AG09309 (cell line): ENCODE measurements at regions not wholly inside any gene's neighbourhood (a gene's known extent, or its start where the extent isn't known, plus 50 kb on each side); places are given as distances from the start of the nearest gene placed in this dataset.
"Not testable (repeated sequence)": the region's sequence is repeated elsewhere in the genome, so short reads cannot be mapped to it uniquely, and the experiment has no call there.

Experiments
- DNase-seq: peaks from one replicate; pipeline ENCODE4 v3.0.0-alpha.2; 2010; ENCODE audit warnings: low read depth
- H3K4me3 ChIP-seq: 2 replicates; pipeline ENCODE4 v1.5.1; 2011; ENCODE audit warnings: mild to moderate bottlenecking, low read depth, low read length, moderate library complexity; ENCODE audit not compliant: control insufficient read depth
- TF ChIP-seq, protein P1 (sequence below): IDR thresholded peaks from 2 replicates; pipeline ENCODE4 v1.5.1; 2011; ENCODE audit warnings: mild to moderate bottlenecking, low read depth, low read length, inconsistent platforms; ENCODE audit not compliant: insufficient read depth, control insufficient read depth; ENCODE audit errors: missing control alignments

GRCh38 chr10:81603106-81603620, 271.8 kb upstream of the NRG3 start:
- TF ChIP-seq, protein P1, sequence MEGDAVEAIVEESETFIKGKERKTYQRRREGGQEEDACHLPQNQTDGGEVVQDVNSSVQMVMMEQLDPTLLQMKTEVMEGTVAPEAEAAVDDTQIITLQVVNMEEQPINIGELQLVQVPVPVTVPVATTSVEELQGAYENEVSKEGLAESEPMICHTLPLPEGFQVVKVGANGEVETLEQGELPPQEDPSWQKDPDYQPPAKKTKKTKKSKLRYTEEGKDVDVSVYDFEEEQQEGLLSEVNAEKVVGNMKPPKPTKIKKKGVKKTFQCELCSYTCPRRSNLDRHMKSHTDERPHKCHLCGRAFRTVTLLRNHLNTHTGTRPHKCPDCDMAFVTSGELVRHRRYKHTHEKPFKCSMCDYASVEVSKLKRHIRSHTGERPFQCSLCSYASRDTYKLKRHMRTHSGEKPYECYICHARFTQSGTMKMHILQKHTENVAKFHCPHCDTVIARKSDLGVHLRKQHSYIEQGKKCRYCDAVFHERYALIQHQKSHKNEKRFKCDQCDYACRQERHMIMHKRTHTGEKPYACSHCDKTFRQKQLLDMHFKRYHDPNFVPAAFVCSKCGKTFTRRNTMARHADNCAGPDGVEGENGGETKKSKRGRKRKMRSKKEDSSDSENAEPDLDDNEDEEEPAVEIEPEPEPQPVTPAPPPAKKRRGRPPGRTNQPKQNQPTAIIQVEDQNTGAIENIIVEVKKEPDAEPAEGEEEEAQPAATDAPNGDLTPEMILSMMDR, result no peak
- no peak overlapping the region for H3K4me3 ChIP-seq
- no peak for DNase-seq

DNA sequence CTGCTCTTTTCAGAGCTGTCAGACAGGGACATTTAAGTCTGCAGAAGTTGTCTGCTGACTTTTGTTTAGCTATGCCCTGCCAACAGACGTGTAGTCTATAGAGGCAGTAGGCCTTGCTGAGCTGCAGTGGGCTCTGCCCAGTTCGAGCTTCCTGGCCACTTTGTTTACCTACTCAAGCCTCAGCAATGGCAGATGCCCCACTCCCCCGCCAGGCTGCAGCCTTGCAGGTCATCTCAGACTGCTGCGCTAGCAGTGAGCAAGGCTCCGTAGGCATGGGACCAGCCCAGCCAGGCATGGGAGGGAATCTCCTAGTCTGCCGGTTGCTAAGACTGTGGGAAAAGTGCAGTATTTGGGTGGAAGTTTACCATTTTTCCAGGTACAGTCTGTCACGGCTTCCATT, 230.5 kb upstream of the NRG3 start:
- not testable (repeated sequence) for DNase-seq, H3K4me3 ChIP-seq

DNA sequence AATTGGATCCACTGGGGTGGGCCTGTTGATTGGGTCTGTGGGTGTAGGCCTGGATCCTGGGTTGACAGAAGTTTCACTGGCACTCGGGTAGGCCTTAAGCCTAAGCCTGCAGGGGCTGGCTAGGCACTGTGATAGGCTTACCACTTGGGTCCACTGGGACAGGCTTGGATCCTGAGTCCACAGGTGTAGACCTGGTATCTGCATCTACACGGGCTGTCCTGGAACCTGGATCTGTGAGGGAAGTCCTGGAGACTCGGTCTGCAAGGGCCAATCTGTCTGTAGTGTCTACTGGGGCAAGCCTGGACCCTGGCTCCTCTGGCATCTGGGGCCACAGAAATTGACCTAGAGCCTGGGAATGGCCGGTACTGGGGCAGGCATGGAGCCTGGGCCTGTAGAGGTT, 219.0 kb upstream of the NRG3 start:
- no peak for DNase-seq
- TF ChIP-seq, protein P1, result no peak
- H3K4me3 ChIP-seq, result no peak overlapping the region

GRCh38 chr10:81662837-81663236, 212.2 kb upstream of the NRG3 start:
- TF ChIP-seq, protein P1, result no peak
- no peak for DNase-seq
- no peak overlapping the region for H3K4me3 ChIP-seq

DNA sequence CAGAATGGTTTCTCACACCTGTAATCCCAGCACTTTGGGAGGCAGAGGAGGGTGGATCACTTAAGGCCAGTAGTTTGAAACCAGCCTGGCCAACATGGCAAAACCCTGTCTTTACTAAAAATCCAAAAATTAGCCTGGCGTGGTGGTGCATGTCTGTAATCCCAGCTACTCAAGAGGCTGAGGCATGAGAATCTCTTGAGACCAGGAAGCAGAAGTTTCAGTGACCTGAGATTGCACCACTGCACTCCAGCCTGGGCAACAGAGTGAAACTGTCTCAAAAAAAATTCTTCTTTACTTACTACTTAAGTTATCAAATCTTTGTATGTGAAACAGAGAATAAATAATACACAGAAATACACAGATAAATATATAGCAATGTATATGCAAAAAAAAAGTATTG, 210.2 kb upstream of the NRG3 start:
- not testable (repeated sequence) for DNase-seq, H3K4me3 ChIP-seq

DNA sequence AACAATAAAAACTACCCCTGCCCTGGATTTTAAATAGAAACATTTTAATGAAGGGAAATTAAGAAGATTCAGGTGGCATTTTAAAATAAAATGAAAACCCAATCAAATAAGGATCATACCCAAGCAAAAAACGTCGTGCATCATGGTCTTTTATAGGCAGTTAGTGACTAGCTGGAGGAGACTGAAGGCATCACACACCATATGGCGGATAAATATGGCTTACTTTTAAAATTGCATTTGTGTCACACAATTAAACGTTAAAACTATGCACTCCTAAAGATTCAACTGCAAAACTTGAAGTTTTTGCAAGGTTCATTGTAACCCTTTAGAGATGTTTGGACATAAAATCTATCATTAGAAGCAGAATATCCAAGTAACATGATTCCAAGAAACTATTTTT, 200.1 kb upstream of the NRG3 start:
- TF ChIP-seq, protein P1, result no peak
- DNase-seq, result no peak
- no peak overlapping the region for H3K4me3 ChIP-seq

GRCh38 chr10:81679291-81679690, 195.7 kb upstream of the NRG3 start:
- no peak for DNase-seq
- H3K4me3 ChIP-seq, result no peak overlapping the region
- TF ChIP-seq, protein P1, result no peak

- TF ChIP-seq, protein P1, result no peak
- no peak overlapping the region for H3K4me3 ChIP-seq
- no peak for DNase-seq
Observed at GRCh38 chr10:81680359-81680758, 194.6 kb upstream of the NRG3 start.
